B cell (primary cell): ENCODE measurements at regions not wholly inside any gene's neighbourhood (a gene's known extent, or its start where the extent isn't known, plus 50 kb on each side); places are given as distances from the start of the nearest gene placed in this dataset.
"Not testable (repeated sequence)": the region's sequence is repeated elsewhere in the genome, so short reads cannot be mapped to it uniquely, and the experiment has no call there.

Experiments
- EZH2 ChIP-seq: IDR thresholded peaks from 2 replicates; pipeline ENCODE4 v1.6.1; 2012; ENCODE audit warnings: borderline replicate concordance, low read depth, mild to moderate bottlenecking, moderate library complexity, low read length; ENCODE audit not compliant: insufficient read depth, poor library complexity, severe bottlenecking
- TF ChIP-seq, protein P1 (sequence below): fragments of 200-600 bp; IDR thresholded peaks from one replicate; pipeline ENCODE4 v1.8.0; 2022; ENCODE audit warnings: antibody characterized with exemption, mild to moderate bottlenecking

DNA sequence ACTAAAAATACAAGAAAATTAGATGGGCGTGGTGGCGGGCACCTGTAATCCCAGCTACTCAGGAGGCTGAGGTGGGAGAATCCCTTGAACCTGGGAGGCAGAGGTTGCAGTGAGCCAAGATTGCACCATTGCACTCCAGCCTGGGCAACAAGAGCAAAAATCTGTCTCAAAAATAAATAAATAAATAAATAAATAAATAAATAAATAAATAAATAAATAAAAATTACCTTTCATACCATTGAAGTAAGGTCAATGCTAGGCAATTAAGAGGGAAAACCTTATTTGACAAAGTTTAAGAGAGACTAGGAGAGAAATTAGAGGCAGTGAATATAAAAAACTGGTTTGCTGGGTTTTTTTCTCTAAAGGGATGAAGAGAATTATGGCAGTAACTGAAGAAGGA lies 781.1 kb upstream of the GBE1 start:
- TF ChIP-seq, protein P1, sequence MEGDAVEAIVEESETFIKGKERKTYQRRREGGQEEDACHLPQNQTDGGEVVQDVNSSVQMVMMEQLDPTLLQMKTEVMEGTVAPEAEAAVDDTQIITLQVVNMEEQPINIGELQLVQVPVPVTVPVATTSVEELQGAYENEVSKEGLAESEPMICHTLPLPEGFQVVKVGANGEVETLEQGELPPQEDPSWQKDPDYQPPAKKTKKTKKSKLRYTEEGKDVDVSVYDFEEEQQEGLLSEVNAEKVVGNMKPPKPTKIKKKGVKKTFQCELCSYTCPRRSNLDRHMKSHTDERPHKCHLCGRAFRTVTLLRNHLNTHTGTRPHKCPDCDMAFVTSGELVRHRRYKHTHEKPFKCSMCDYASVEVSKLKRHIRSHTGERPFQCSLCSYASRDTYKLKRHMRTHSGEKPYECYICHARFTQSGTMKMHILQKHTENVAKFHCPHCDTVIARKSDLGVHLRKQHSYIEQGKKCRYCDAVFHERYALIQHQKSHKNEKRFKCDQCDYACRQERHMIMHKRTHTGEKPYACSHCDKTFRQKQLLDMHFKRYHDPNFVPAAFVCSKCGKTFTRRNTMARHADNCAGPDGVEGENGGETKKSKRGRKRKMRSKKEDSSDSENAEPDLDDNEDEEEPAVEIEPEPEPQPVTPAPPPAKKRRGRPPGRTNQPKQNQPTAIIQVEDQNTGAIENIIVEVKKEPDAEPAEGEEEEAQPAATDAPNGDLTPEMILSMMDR, result not testable (repeated sequence)
- TF ChIP-seq EZH2, result not testable (repeated sequence)
